ENCODE measurements at regions not wholly inside any gene's neighbourhood (a gene's known extent, or its start where the extent isn't known, plus 50 kb on each side); places are given as distances from the start of the nearest gene placed in this dataset.

- TF ChIP-seq CTCF (IDR thresholded peaks at IDR 0.05; ENCODE audit: low read depth, low read length) (no peak), POLR2A (IDR thresholded peaks at IDR 0.05; ENCODE audit: extremely low read depth, insufficient read length) (no peak), MAX (IDR thresholded peaks at IDR 0.05; ENCODE audit: low read depth, low read length) (no peak)
Observed at GRCh38 chr10:121015916-121016315, 164.8 kb downstream of the WDR11 start.
